GM12865 (cell line): ENCODE measurements at regions not wholly inside any gene's neighbourhood (a gene's known extent, or its start where the extent isn't known, plus 50 kb on each side); places are given as distances from the start of the nearest gene placed in this dataset.

Experiments used
- DNase-seq: peaks from one replicate; pipeline ENCODE4 v3.0.0; 2010; ENCODE audit warnings: low read depth
- H3K4me3 ChIP-seq: 2 replicates; pipeline ENCODE4 v1.5.1; 2011; ENCODE audit warnings: mild to moderate bottlenecking, low read depth, low read length, control low read depth
- CTCF ChIP-seq: IDR thresholded peaks from 2 replicates; pipeline ENCODE4 v1.5.1; 2011; ENCODE audit warnings: low read length, control low read depth, low read depth, inconsistent platforms; ENCODE audit not compliant: insufficient read depth; ENCODE audit errors: missing control alignments

GRCh38 chr3:177278016-177278415 lies 80.7 kb upstream of the TBL1XR1 start:
- TF ChIP-seq CTCF: no peak
- H3K4me3 ChIP-seq: no peak overlapping the region; the same call in 1 of the 2 replicates

GRCh38 chr3:177279118-177279815 lies 82.0 kb upstream of the TBL1XR1 start:
- TF ChIP-seq CTCF: no peak
- DNase-seq: no peak
- H3K4me3 ChIP-seq: no peak overlapping the region

More at GRCh38 chr3:177278016-177278415, 80.7 kb upstream of the TBL1XR1 start:
- DNase-seq: no peak

- peak; percentile 67 for DNase-seq
These were observed 84.2 kb upstream of the TBL1XR1 start for GRCh38 chr3:177281292-177282118.

GRCh38 chr3:177282119-177282655 lies 84.9 kb upstream of the TBL1XR1 start:
- TF ChIP-seq CTCF: no peak
- no peak overlapping the region for H3K4me3 ChIP-seq
- peak; percentile 24 for DNase-seq

More at GRCh38 chr3:177281292-177282118, 84.2 kb upstream of the TBL1XR1 start:
- H3K4me3 ChIP-seq: no peak overlapping the region
- TF ChIP-seq CTCF: no peak

GRCh38 chr3:177283983-177284382 lies 86.7 kb upstream of the TBL1XR1 start:
- TF ChIP-seq CTCF: no peak
- DNase-seq: no peak
- H3K4me3 ChIP-seq: no peak overlapping the region

GRCh38 chr3:177284383-177284881 lies 87.2 kb upstream of the TBL1XR1 start:
- H3K4me3 ChIP-seq: no peak overlapping the region
- no peak for DNase-seq
- TF ChIP-seq CTCF: no peak
